Muscle of leg (tissue), 3 donors: ENCODE measurements at regions not wholly inside any gene's neighbourhood (a gene's known extent, or its start where the extent isn't known, plus 50 kb on each side); places are given as distances from the start of the nearest gene placed in this dataset.
"Not testable (repeated sequence)": the region's sequence is repeated elsewhere in the genome, so short reads cannot be mapped to it uniquely, and the experiment has no call there.

Experiments used
- DNase-seq: peaks from one replicate; pipeline ENCODE4 v3.0.0; 2013
- H3K27ac ChIP-seq: one replicate; pipeline ENCODE4 v1.5.1; 2013; ENCODE audit warnings: mild to moderate bottlenecking, low read length, control low read depth
- H3K27me3 ChIP-seq: one replicate; pipeline ENCODE4 v1.6.1; 2013; ENCODE audit warnings: low read length; ENCODE audit not compliant: control insufficient read depth, insufficient read depth
- H3K36me3 ChIP-seq: one replicate; pipeline ENCODE4 v1.6.1; 2013; ENCODE audit warnings: low read length; ENCODE audit not compliant: control insufficient read depth, insufficient read depth
- H3K4me1 ChIP-seq: one replicate; pipeline ENCODE4 v1.6.1; 2013; ENCODE audit warnings: low read length; ENCODE audit not compliant: control insufficient read depth, insufficient read depth
- H3K4me3 ChIP-seq: one replicate; pipeline ENCODE4 v1.5.1; 2013; ENCODE audit warnings: low read length, control low read depth
- H3K9me3 ChIP-seq: replicated peaks from 2 replicates; pipeline ENCODE4 v1.6.1; 2013; ENCODE audit warnings: low read depth, low read length; ENCODE audit not compliant: control insufficient read depth
- WGBS: methylation state at CpG from one replicate; pipeline ENCODE4 v1.1.5; 2013; ENCODE audit warnings: missing lambda C conversion rate; ENCODE audit not compliant: insufficient coverage; 5-methylcytosine and 5-hydroxymethylcytosine counted together

DNA sequence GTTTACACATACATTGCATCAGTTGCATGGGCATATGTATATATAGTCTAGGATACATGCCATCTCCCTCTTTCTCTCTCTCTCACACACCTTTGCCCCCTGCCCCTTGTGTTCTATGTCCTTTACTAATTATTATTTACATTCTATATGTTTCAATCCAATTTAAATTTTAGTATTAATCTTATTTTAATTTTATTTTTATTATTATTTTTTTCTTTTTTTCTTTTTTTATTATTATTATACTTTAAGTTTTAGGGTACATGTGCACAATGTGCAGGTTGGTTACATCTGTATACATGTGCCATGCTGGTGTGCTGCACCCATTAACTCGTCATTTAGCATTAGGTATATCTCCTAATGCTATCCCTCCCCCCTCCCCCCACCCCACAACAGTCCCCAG, 421.1 kb downstream of the CCER1 start:
- not testable (repeated sequence) for H3K4me3 ChIP-seq, H3K27me3 ChIP-seq, H3K36me3 ChIP-seq, H3K4me1 ChIP-seq, H3K9me3 ChIP-seq, DNase-seq, H3K27ac ChIP-seq
- WGBS: no CpG with 5 or more reads among the region's 1 CpG

DNA sequence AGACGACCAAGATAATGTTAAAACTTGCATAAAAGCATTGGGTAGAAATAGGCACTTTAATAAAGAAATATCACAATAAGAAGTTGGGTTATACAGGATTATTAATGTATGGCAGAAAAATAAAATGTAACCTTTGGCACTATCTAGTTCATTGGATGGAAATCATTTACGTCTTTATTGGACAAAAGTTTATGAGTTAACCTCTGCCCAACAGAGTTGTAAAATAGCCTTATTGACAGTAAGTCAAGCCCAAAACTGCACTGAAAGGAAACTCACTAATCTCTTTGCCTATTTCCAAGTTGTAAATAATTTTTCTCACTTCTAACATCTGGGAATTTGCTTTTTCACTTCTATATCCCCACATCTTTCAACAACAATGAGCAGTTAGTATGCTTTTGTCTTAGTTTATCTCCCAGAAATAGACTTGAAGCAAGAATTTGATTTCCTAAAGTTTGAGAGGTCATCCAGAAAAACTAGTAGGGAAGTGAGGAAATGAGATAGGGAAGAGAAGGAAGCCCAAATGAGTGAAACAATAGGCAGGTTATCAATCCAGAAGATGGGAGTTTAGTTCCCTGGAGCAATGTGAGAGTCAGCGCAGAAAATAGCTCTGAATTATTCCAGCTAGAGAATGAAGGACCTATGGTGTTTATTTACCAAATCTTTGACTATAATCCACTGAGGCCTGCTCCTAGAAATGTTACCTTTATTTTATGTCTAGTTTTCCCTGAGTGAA, 434.8 kb downstream of the CCER1 start:
- peak; percentile 21 for DNase-seq

DNA sequence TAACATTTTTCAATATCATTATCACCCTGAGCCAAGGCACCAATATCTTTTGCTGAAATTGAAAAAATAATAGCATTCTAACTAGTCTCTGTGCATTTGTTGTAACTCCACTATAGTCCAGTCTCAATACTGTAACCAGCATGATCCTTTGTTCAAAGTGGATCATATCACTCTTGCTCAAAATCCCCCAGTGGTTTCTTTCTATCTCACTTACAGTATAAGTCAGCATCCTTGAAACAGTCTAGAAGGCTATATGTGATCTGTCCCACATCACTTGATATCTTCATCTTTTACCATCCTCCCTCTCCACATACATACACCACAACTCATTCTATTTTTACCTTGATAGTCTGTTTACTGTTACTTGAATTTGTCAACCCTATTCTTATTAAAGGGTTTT, 435.7 kb downstream of the CCER1 start:
- peaks cover 2% of the 10 kb centered on the region for H3K4me1 ChIP-seq
- no peaks in the 10 kb centered on the region for H3K27me3 ChIP-seq
- DNase-seq: no peak
- no peak overlapping the region for H3K4me3 ChIP-seq
- H3K36me3 ChIP-seq: no peaks in the 10 kb centered on the region
- no peak overlapping the region for H3K27ac ChIP-seq
- no peaks in the 10 kb centered on the region for H3K9me3 ChIP-seq

More for the DNA sequence above, 434.8 kb downstream of the CCER1 start:
- Histone ChIP-seq H3K9me3 (no peaks in the 10 kb centered on the region), H3K27ac (no peak overlapping the region), H3K27me3 (no peaks in the 10 kb centered on the region), H3K4me3 (no peak overlapping the region), H3K36me3 (no peaks in the 10 kb centered on the region), H3K4me1 (no peaks in the 10 kb centered on the region)
- no CpG with 5 or more reads among the region's 3 CpGs for WGBS

DNA sequence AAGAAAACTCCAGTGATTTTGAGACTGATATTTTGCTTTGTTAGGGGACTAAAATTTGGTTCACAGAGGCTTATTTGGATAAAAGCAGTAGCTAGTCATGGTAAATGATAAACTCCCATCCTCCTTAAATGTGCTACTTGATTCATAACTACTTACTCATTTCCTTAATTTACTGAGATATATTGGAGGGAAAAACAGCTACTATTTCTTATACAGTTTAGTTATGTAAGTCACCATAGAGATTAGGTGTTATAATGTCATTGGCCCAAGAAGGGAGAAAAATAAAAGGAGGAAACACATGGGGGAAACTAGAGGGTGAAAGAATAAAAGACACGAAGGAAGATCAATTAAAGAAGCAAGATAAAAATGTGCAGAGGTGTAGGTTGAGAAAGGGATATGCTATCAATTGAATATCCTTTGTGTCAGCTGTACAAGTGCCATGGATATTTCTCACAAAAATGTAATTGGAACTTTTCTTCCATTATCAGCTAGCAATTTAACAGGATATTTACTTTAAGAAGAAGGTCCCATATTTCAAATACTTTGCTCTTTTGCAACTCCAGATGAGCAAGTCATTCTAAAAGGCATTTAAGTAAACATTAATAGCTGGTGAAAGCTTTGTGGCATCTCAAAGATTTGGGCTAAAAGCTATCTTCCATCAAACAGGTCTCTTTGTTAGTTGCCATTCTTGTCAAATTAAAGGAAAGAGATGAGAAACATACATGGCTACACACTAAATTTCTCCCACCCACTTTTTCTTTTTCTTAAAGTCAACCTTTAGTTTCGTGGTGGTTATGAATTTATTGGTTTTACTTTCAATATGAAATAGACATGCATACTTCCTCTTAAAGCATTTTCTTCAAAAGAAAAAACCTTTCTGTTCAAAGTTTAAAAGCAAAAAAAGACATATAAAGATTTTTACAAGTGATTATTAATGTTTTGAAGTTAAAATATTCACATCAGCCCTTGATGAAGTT, 439.5 kb downstream of the CCER1 start:
- no peak overlapping the region for H3K27ac ChIP-seq
- H3K27me3 ChIP-seq: no peaks in the 10 kb centered on the region
- H3K36me3 ChIP-seq: no peaks in the 10 kb centered on the region
- H3K4me1 ChIP-seq: peaks cover 2% of the 10 kb centered on the region
- no peaks in the 10 kb centered on the region for H3K9me3 ChIP-seq
- no peak for DNase-seq
- no peak overlapping the region for H3K4me3 ChIP-seq
- 67% methylated on average over 1 of the region's 2 CpGs for WGBS

DNA sequence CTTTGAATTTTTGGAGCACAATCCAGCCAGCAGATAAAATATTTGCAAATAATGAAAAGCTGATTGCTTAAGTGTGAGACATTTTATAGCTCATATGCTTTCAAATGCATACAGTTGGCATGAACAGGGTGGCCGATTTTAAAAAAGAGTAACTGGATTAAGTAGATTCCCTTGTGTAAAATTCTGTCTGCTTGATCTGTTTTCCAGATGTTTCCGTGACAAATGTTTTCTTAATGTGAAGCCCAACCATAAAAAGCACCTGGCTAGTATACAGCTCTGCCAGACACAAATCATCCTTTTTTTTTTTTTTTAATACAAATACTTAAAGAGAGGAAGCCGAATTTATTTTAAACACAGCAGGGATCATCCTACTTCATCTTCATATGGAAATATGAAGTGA, 440.7 kb downstream of the CCER1 start:
- Histone ChIP-seq H3K27ac (peak overlapping the region; percentile 60), H3K4me3 (no peak overlapping the region), H3K9me3 (no peaks in the 10 kb centered on the region), H3K4me1 (peaks cover 2% of the 10 kb centered on the region), H3K27me3 (no peaks in the 10 kb centered on the region), H3K36me3 (no peaks in the 10 kb centered on the region)
- DNase-seq: peak; percentile 96
- WGBS: no CpG with 5 or more reads among the region's 3 CpGs

DNA sequence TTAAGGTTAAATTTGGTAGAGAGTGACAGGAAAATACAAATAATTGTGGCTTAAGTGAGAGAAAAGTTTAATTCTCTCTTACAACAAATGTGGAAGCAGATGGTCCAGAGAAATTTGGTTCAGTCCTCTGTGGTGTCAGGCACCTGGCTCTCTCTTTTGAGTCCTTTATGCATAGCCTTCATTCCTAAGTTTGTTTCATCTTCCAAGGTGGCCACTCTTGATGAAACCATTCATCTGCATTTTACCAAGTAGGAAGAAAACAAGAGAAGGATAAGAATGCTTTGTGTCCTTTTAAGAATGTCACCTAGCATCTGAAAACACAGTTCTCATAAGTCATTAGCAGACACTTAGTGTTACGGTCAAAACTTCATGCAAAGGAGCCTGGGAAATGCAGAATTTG, 442.5 kb downstream of the CCER1 start:
- H3K4me3 ChIP-seq: no peak overlapping the region
- H3K27ac ChIP-seq: no peak overlapping the region
- DNase-seq: no peak
- no peaks in the 10 kb centered on the region for H3K36me3 ChIP-seq
- H3K27me3 ChIP-seq: no peaks in the 10 kb centered on the region
- WGBS: no CpG with 5 or more reads among the region's 1 CpG
- H3K9me3 ChIP-seq: no peaks in the 10 kb centered on the region
- H3K4me1 ChIP-seq: peaks cover 2% of the 10 kb centered on the region

DNA sequence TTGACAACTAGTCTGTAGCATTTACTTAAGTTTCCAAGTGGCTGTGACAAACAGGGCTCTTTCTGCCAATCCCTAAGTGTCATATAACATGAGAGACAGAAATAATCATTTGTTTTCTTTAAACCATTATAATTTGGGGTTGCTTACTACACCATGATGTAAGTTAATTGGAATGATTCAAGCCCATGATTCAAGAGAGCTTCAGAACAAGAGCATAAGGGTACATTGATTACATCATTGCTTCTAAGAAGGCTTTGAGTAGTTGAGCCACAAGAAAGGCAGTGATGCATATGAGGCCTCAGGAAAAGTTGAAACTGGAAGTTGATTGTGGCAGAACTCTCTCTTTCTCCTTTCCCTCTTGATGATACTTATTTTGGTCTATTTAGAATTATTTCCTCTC, 444.0 kb downstream of the CCER1 start:
- no peak for DNase-seq
- Histone ChIP-seq H3K9me3 (no peaks in the 10 kb centered on the region), H3K36me3 (no peaks in the 10 kb centered on the region), H3K27ac (no peak overlapping the region), H3K27me3 (no peaks in the 10 kb centered on the region), H3K4me3 (no peak overlapping the region), H3K4me1 (peaks cover 2% of the 10 kb centered on the region)

DNA sequence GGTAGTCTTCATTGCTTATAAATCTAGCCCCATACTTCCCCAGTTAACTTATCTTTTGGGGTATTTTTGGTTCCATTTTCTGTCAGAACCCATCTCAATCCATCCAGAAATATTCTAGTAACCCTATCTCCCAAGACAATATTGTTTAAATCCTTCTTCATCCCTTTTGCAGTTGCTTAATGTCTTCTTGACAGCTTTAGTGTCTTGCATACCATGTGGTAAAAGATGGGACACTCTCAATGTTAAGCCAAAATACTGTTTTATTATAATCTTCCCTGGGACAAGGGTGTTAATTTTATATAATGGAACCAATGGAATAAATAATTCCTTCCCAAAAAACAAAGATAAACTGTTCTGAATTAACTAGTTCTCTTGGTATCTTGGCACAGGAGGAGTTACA, 450.2 kb downstream of the CCER1 start:
- H3K27ac ChIP-seq: no peak overlapping the region
- H3K4me3 ChIP-seq: no peak overlapping the region
- no peaks in the 10 kb centered on the region for H3K4me1 ChIP-seq
- DNase-seq: no peak
- H3K27me3 ChIP-seq: no peaks in the 10 kb centered on the region
- H3K36me3 ChIP-seq: no peaks in the 10 kb centered on the region
- no peaks in the 10 kb centered on the region for H3K9me3 ChIP-seq

DNA sequence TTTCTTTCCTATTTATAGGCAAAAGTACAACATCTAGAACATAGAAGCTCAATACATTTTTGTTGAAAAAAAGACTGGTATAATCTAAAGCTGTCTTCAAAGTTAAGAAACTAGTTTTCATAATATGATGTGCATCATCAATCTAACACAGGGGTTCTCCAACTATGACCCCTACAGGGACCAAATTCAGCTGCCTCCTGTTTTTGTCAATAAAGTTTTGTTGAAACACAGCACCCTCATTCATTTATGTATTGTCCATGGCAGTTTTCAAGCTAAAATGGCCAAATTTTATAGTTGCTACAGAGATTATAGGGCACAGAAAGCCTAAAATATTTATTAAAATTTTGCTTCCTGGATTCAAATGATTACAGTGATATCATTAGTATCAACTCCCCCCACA, 452.9 kb downstream of the CCER1 start:
- no peak overlapping the region for H3K4me3 ChIP-seq
- no peaks in the 10 kb centered on the region for H3K27me3 ChIP-seq
- no peaks in the 10 kb centered on the region for H3K4me1 ChIP-seq
- H3K9me3 ChIP-seq: no peaks in the 10 kb centered on the region
- H3K27ac ChIP-seq: no peak overlapping the region
- DNase-seq: no peak
- H3K36me3 ChIP-seq: no peaks in the 10 kb centered on the region

DNA sequence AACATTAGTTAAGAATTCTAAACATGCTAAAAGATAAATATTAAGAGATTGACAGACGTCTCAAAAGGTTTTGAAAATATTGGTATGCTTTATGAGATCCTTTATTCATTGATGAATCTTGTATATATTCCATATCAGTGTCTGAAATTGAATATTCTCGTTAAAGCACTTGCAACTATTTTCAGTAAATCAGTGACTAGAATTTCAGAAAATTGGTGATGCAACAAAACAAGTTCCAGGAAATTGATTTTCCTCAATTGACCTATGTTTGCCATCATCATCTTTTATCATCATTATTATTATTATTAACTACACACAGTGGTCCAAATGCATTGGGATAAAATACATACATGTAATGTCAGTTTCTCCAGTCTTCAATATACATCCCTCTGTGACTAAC, 453.6 kb downstream of the CCER1 start:
- H3K27ac ChIP-seq: no peak overlapping the region
- H3K27me3 ChIP-seq: no peaks in the 10 kb centered on the region
- no peaks in the 10 kb centered on the region for H3K9me3 ChIP-seq
- no peaks in the 10 kb centered on the region for H3K36me3 ChIP-seq
- WGBS: no CpG with 5 or more reads among the region's 2 CpGs
- DNase-seq: no peak
- H3K4me1 ChIP-seq: no peaks in the 10 kb centered on the region
- H3K4me3 ChIP-seq: no peak overlapping the region
